Tibial artery (tissue), 4 donors: ENCODE measurements at regions not wholly inside any gene's neighbourhood (a gene's known extent, or its start where the extent isn't known, plus 50 kb on each side); places are given as distances from the start of the nearest gene placed in this dataset.

ENCODE experiments used
- DNase-seq, 2 donors: peaks; one replicate each; pipeline ENCODE4 v3.0.0-alpha.2; 2019
- H3K27ac ChIP-seq, 2 donors: fragments of 200-600 bp; sonication (generic) in 1 of 2; 1 replicate in 1 of 2; 2 replicates in 1 of 2; pipeline ENCODE4 v1.5.1; 2018 to 2019; ENCODE audit warnings: mild to moderate bottlenecking in 1 of 2
- H3K27me3 ChIP-seq, 2 donors: fragments of 200-600 bp; sonication (generic) in 1 of 2; one replicate each; pipeline versions ENCODE4 v1.5.1 to v1.6.0; 2016 to 2019
- H3K36me3 ChIP-seq, 3 donors: fragments of 200-600 bp; sonication (generic) in 2 of 3; one replicate each; pipeline ENCODE4 v1.5.1; 2016 to 2019; ENCODE audit warnings: mild to moderate bottlenecking in 2 of 3
- H3K4me1 ChIP-seq, 4 donors: fragments of 200-600 bp; sonication (generic) in 2 of 4; 1 replicate in 3 of 4; 2 replicates in 1 of 4; pipeline ENCODE4 v1.5.1; 2016 to 2019
- H3K4me3 ChIP-seq, 2 donors: fragments of 200-600 bp; sonication (generic) in 1 of 2; 1 replicate in 1 of 2; 2 replicates in 1 of 2; pipeline ENCODE4 v1.5.1; 2018 to 2019; ENCODE audit warnings: mild to moderate bottlenecking in 2 of 2
- H3K9me3 ChIP-seq, 3 donors: fragments of 200-600 bp; sonication (generic) in 1 of 3; one replicate each; pipeline ENCODE4 v1.5.1; 2016 to 2019
- intact Hi-C: fragments of 100-400 bp; cut with DNase I; formaldehyde crosslinking; loops from one replicate; pipeline ENCODE4 v1.15.0; 2023; ENCODE audit warnings: low total_unique reads
- TF ChIP-seq, protein P1 (sequence below), 2 experiments: fragments of 200-600 bp in 1 of 2; fragments of 450-650 bp in 1 of 2; IDR thresholded peaks; one replicate each; pipeline ENCODE4 v1.5.1; 2017 to 2019; ENCODE audit warnings: antibody characterized with exemption in 2 of 2, mild to moderate bottlenecking in 1 of 2, moderate library complexity in 1 of 2

DNA sequence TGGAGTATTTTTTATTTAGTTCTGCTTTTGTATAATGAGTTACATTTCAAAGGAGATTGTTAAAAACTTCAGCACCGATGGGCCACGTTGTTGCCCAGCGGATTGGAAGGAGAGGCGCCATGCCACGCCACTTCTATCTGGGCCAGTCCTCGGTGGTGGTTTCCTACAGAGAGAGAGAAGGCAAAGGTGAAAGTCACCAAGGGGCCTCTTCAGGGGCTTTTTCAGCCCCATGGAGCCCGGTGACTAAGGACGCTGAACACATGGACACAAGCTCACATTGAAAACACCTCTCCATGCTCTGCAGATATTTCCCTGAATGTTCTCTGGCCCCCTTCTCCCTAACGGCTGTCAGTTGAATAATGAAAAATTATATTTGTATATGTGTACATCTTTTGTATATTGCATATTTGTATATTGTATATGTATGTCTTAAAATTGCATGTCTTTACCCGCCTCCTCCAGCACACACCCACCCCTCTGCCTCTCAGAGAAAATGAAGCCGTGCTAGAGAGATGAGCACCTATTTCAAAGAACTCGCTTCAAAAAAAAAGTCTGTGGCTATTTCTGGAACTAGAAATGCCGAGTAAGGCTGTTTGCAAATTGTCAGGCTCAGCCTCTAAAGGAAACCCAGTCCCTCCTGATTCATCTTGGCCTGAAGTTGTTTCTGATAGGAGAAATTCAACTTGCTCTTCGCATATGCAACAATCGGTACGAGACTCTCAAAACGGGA lies 91.9 kb upstream of the CDH4 start:
- Histone ChIP-seq H3K27me3 (no peaks in the 10 kb centered on the region), H3K36me3 (no peaks in the 10 kb centered on the region), H3K27ac (no peak overlapping the region), H3K9me3 (no peaks in the 10 kb centered on the region), H3K4me1 (no peaks in the 10 kb centered on the region), H3K4me3 (no peak overlapping the region)
- TF ChIP-seq, protein P1, sequence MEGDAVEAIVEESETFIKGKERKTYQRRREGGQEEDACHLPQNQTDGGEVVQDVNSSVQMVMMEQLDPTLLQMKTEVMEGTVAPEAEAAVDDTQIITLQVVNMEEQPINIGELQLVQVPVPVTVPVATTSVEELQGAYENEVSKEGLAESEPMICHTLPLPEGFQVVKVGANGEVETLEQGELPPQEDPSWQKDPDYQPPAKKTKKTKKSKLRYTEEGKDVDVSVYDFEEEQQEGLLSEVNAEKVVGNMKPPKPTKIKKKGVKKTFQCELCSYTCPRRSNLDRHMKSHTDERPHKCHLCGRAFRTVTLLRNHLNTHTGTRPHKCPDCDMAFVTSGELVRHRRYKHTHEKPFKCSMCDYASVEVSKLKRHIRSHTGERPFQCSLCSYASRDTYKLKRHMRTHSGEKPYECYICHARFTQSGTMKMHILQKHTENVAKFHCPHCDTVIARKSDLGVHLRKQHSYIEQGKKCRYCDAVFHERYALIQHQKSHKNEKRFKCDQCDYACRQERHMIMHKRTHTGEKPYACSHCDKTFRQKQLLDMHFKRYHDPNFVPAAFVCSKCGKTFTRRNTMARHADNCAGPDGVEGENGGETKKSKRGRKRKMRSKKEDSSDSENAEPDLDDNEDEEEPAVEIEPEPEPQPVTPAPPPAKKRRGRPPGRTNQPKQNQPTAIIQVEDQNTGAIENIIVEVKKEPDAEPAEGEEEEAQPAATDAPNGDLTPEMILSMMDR (IDR thresholded peaks at IDR 0.05): no peak
- no peak for DNase-seq
- intact Hi-C loops: no loop called here

DNA sequence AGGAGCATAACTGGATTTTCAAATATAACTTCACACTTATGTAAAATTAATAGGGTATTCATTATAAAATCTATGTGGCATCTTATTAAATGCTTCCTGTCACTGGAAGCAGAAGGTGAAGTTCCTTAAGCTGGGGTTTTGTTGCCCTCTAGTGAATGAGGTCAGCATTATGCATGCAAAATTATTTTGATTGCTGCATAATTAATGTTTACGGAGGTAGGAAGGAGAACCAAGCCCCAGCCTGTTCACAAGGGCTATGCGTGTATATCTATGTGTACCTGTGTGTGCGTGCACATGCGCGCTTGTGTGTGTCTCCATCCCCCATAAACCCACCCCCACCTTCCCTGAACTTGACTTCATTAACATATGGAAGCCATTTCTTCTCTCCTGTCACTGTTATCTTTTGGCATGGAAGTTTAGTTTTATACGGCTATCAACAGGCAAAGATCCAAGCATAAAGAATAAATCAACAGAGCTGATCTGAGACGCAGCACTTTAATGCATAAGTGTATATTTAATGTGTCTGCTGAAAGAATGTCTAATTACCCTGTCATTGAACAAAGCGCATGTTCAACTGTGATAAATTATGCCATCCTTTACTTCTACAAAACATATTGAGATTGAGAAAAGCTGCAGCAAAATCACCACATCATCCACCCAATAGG lies 90.2 kb upstream of the CDH4 start:
- no peaks in the 10 kb centered on the region for H3K4me1 ChIP-seq
- H3K27me3 ChIP-seq: no peaks in the 10 kb centered on the region
- no peaks in the 10 kb centered on the region for H3K9me3 ChIP-seq
- intact Hi-C loops: no loop called here
- no peak overlapping the region for H3K27ac ChIP-seq
- no peak for DNase-seq
- no peaks in the 10 kb centered on the region for H3K36me3 ChIP-seq
- H3K4me3 ChIP-seq: no peak overlapping the region
- TF ChIP-seq, protein P1 (IDR thresholded peaks at IDR 0.05): no peak

DNA sequence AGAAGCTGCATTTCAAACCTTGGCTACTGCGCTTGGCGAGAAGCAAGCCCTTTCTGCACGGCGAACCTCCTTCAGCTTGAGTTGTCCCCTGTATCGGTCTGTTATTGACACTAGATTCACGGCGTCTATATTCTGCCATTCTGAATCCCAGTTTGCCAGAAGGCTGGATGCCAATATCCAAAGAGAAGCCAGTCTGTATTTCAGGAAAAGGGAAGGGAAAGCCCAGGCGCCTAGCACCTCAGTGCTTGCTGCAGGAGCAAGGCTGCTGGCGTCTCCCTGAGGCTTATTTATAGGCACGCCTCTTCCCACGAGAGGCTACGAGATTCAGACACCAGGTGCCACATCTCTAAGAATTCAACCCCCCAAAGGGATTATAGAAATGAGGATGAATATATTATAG lies 89.6 kb upstream of the CDH4 start:
- no peak for DNase-seq
- H3K27me3 ChIP-seq: no peaks in the 10 kb centered on the region

DNA sequence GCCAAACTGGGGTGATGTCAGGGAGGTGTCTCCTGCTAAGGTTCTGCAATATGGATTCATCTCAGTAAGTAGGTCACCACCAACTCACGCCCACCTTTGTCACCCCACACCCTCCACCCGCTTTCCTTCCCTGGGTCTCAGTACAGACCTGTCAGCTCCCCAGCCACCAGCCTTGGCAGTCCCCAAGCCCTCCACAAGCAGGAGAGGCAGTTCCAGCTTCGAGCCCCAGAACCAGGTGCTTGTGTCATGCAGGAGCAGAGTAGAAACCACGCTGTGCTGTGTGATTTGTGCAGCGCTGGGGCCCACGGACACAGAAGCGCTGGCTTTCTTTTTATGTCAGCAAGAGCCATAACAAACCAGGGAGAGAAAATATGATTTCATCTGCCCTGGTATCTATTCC lies 89.0 kb upstream of the CDH4 start:
- no peaks in the 10 kb centered on the region for H3K4me1 ChIP-seq
- no peak overlapping the region for H3K4me3 ChIP-seq
- H3K36me3 ChIP-seq: no peaks in the 10 kb centered on the region
- H3K27ac ChIP-seq: no peak overlapping the region
- DNase-seq: no peak
- H3K27me3 ChIP-seq: peaks cover 0 to 2% of the 10 kb centered on the region in 2 donors
- intact Hi-C loops: no loop called here
- TF ChIP-seq, protein P1 (IDR thresholded peaks at IDR 0.05): no peak
- H3K9me3 ChIP-seq: no peaks in the 10 kb centered on the region

More for the DNA sequence above, 89.6 kb upstream of the CDH4 start:
- no peaks in the 10 kb centered on the region for H3K4me1 ChIP-seq
- TF ChIP-seq, protein P1 (IDR thresholded peaks at IDR 0.05): no peak
- no peaks in the 10 kb centered on the region for H3K36me3 ChIP-seq
- intact Hi-C loops: no loop called here
- H3K4me3 ChIP-seq: no peak overlapping the region
- H3K27ac ChIP-seq: no peak overlapping the region
- no peaks in the 10 kb centered on the region for H3K9me3 ChIP-seq

DNA sequence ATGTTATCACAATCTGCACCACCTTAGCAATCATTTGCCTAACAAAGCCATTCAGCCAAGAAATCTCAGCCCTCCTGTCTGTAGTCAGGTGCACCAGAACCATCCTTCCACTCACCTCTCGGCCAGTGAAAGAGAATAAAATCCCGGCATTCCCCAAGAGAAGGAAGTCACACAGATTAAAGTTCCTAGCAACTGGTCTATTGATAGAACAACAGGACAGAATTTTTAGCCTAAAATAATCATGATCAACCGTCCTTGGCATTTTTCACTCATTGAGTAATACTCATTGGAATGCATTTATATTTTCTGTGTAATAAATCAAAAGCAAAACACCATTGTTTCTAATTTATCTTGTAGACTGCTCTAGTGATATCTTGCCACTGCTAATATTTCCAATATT lies 85.7 kb upstream of the CDH4 start:
- TF ChIP-seq, protein P1 (IDR thresholded peaks at IDR 0.05): no peak
- no peaks in the 10 kb centered on the region for H3K9me3 ChIP-seq
- DNase-seq: no peak
- H3K27me3 ChIP-seq: peaks cover 0 to 3% of the 10 kb centered on the region in 2 donors
- no peaks in the 10 kb centered on the region for H3K36me3 ChIP-seq
- H3K4me3 ChIP-seq: no peak overlapping the region
- intact Hi-C loops: no loop called here
- H3K27ac ChIP-seq: no peak overlapping the region
- H3K4me1 ChIP-seq: no peaks in the 10 kb centered on the region
